HCT116 (cell line): ENCODE measurements at regions not wholly inside any gene's neighbourhood (a gene's known extent, or its start where the extent isn't known, plus 50 kb on each side); places are given as distances from the start of the nearest gene placed in this dataset.

Experiments
- ATAC-seq: fragments of 200-7000 bp; cut with Tn5 transposase; 2 replicates; pipeline ENCODE4 v1.9.1; 2020; ENCODE audit warnings: mild to moderate bottlenecking, moderate library complexity
- BruUV-seq: library from RNA; stranded (reverse); fragments of 400-500 nt; replicated peaks from 2 replicates; lab custom pipeline; 2021; lab: Mats Ljungman, UMichigan
- CTCF ChIA-PET: fragments of 300-600 bp; sonication (Branson Sonifier 250); formaldehyde crosslinking; loops from one replicate; lab custom pipeline; 2021; ENCODE audit warnings: antibody characterized with exemption; lab: Charles Lee
- POLR2A ChIA-PET: fragments of 300-600, 350-600 bp; sonication (Branson Sonifier 250); formaldehyde crosslinking; loops from one replicate; lab custom pipeline; 2021; ENCODE audit warnings: antibody characterized with exemption; lab: Charles Lee
- RAD21 ChIA-PET, 2 experiments: fragments of 300-600 bp; sonication (Branson Sonifier 250); formaldehyde crosslinking; loops; one replicate each; lab custom pipeline; 2023; ENCODE audit warnings: low total read pairs in 2 of 2; ENCODE audit not compliant: uncharacterized antibody in 2 of 2, unreplicated experiment in 2 of 2, low non-redundant PET in 1 of 2; lab: Charles Lee
- DNase-seq: peaks from one replicate; pipeline ENCODE4 v3.0.0-alpha.2; 2010; ENCODE audit warnings: low read depth, low spot score
- H2AFZ ChIP-seq: fragments of 200-600 bp; shearing (Covaris generic), sonication (generic); 2 replicates; pipeline ENCODE4 v1.6.1; 2017; ENCODE audit warnings: low read depth, mixed run types, mixed read lengths, antibody characterized with exemption, low read length; ENCODE audit not compliant: poor library complexity, severe bottlenecking
- H3K27ac ChIP-seq: 2 replicates; pipeline ENCODE4 v1.5.1; 2012; ENCODE audit warnings: low read depth, low read length
- H3K27me3 ChIP-seq: fragments of 200-600 bp; sonication (generic); 2 replicates; pipeline ENCODE4 v1.6.1; 2016; ENCODE audit warnings: mixed run types, low read length, mixed read lengths; ENCODE audit not compliant: insufficient read depth
- H3K36me3 ChIP-seq, 2 experiments: fragments of 200-500 bp in 1 of 2; fragments of 200-600 bp in 1 of 2; sonication (Bioruptor generic) in 1 of 2; sonication (generic) in 1 of 2; 2 replicates each; pipeline versions ENCODE4 v1.5.1 to v1.6.1; 2014 to 2016; ENCODE audit warnings: low read length in 2 of 2, inconsistent platforms in 1 of 2, mixed read lengths in 1 of 2, mixed run types in 1 of 2; ENCODE audit not compliant: insufficient read depth in 2 of 2, control insufficient read depth in 1 of 2
- H3K4me1 ChIP-seq, 2 experiments: fragments of 200-600 bp in 1 of 2; sonication (generic) in 1 of 2; 2 replicates each; pipeline versions ENCODE4 v1.5.1 to v1.6.1; 2012 to 2017; ENCODE audit warnings: low read length in 2 of 2, inconsistent platforms in 1 of 2, mild to moderate bottlenecking in 1 of 2, mixed read lengths in 1 of 2, mixed run types in 1 of 2, moderate library complexity in 1 of 2; ENCODE audit not compliant: insufficient read depth in 2 of 2, control insufficient read depth in 1 of 2
- H3K4me2 ChIP-seq: fragments of 200-600 bp; sonication (generic); 2 replicates; pipeline ENCODE4 v1.6.1; 2017; ENCODE audit warnings: mixed run types, low read length, mixed read lengths
- H3K4me3 ChIP-seq, 2 experiments: fragments of 200-600 bp in 1 of 2; sonication (generic) in 1 of 2; replicated peaks in 1 of 2; 2 replicates each; pipeline ENCODE4 v1.5.1; 2011 to 2016; ENCODE audit warnings: low read length in 2 of 2, control low read depth in 1 of 2, low read depth in 1 of 2, mild to moderate bottlenecking in 1 of 2, mixed read lengths in 1 of 2, mixed run types in 1 of 2
- H3K79me2 ChIP-seq: fragments of 200-600 bp; sonication (generic); 2 replicates; pipeline ENCODE4 v1.6.1; 2017; ENCODE audit warnings: mild to moderate bottlenecking, mixed run types, low read length, moderate library complexity, mixed read lengths; ENCODE audit not compliant: insufficient read depth
- H3K9ac ChIP-seq: fragments of 200-600 bp; sonication (generic); 2 replicates; pipeline ENCODE4 v1.6.1; 2016; ENCODE audit warnings: low read length, mixed read lengths
- H3K9me2 ChIP-seq: fragments of 200-600 bp; sonication (generic), shearing (Covaris generic); 2 replicates; pipeline ENCODE4 v1.6.1; 2017; ENCODE audit warnings: mixed run types, mild to moderate bottlenecking, moderate library complexity; ENCODE audit not compliant: insufficient read depth
- H3K9me3 ChIP-seq, 2 experiments: fragments of 200-500 bp in 1 of 2; fragments of 200-600 bp in 1 of 2; sonication (Bioruptor generic) in 1 of 2; sonication (generic) in 1 of 2; 2 replicates each; pipeline ENCODE4 v1.6.1; 2014 to 2017; ENCODE audit warnings: low read length in 2 of 2, mixed read lengths in 2 of 2, inconsistent platforms in 1 of 2, low read depth in 1 of 2, mild to moderate bottlenecking in 1 of 2, mixed run types in 1 of 2, moderate library complexity in 1 of 2; ENCODE audit not compliant: control insufficient read depth in 1 of 2, insufficient read depth in 1 of 2
- H4K20me1 ChIP-seq: fragments of 200-600 bp; sonication (generic), shearing (Covaris generic); 2 replicates; pipeline ENCODE4 v1.6.1; 2017; ENCODE audit warnings: mixed run types, mild to moderate bottlenecking, moderate library complexity; ENCODE audit not compliant: insufficient read depth
- ATF3 ChIP-seq: IDR thresholded peaks from 2 replicates; pipeline ENCODE4 v1.6.1; 2012
- CBX3 ChIP-seq: IDR thresholded peaks from 2 replicates; pipeline ENCODE4 v1.6.1; 2012; ENCODE audit warnings: low read depth
- CEBPB ChIP-seq: IDR thresholded peaks from 2 replicates; pipeline ENCODE4 v1.6.1; 2012; ENCODE audit warnings: low read depth
- CTCF ChIP-seq, 3 experiments: fragments of 200-600 bp in 1 of 3; sonication (generic) in 1 of 3; IDR thresholded peaks in 2 of 3; conservative IDR thresholded peaks in 1 of 3; 2 replicates each; pipeline ENCODE4 v1.5.1; 2012 to 2017; ENCODE audit warnings: low read depth in 2 of 3, low read length in 2 of 3, antibody characterized with exemption in 1 of 3, borderline replicate concordance in 1 of 3, control low read depth in 1 of 3, mild to moderate bottlenecking in 1 of 3, mixed read lengths in 1 of 3, mixed run types in 1 of 3, moderate library complexity in 1 of 3; ENCODE audit not compliant: insufficient read depth in 1 of 3
- EGR1 ChIP-seq: IDR thresholded peaks from 2 replicates; pipeline ENCODE4 v1.6.1; 2012; ENCODE audit warnings: low read depth
- ELF1 ChIP-seq: IDR thresholded peaks from 2 replicates; pipeline ENCODE4 v1.6.1; 2012; ENCODE audit warnings: low read depth, borderline replicate concordance
- EZH2 ChIP-seq: fragments of 200-600 bp; sonication (generic); IDR thresholded peaks from 2 replicates; pipeline ENCODE4 v1.6.1; 2017; ENCODE audit warnings: antibody characterized with exemption, mixed run types
- EZH2phosphoT487 ChIP-seq: fragments of 200-600 bp; IDR thresholded peaks from 2 replicates; pipeline ENCODE4 v1.6.1; 2018; ENCODE audit warnings: antibody characterized with exemption, borderline replicate concordance
- JUND ChIP-seq: IDR thresholded peaks from 2 replicates; pipeline ENCODE4 v1.6.1; 2012
- POLR2A ChIP-seq: IDR thresholded peaks from 2 replicates; pipeline ENCODE4 v1.7.0; 2011; ENCODE audit warnings: borderline replicate concordance; ENCODE audit not compliant: insufficient read depth, insufficient read length; ENCODE audit errors: extremely low read depth
- POLR2AphosphoS5 ChIP-seq: IDR thresholded peaks from 2 replicates; pipeline ENCODE4 v1.6.1; 2011; ENCODE audit warnings: mild to moderate bottlenecking, low read depth, low read length, moderate library complexity
- SIN3A ChIP-seq: IDR thresholded peaks from 2 replicates; pipeline ENCODE4 v1.6.1; 2012; ENCODE audit warnings: low read depth
- SP1 ChIP-seq: IDR thresholded peaks from 2 replicates; pipeline ENCODE4 v1.6.1; 2012; ENCODE audit warnings: low read depth
- YY1 ChIP-seq: IDR thresholded peaks from 2 replicates; pipeline ENCODE4 v1.6.1; 2011; ENCODE audit warnings: low read length, low read depth, moderate library complexity, mild to moderate bottlenecking; ENCODE audit not compliant: insufficient replicate concordance; ENCODE audit errors: extremely low read depth
- ZBTB33 ChIP-seq: IDR thresholded peaks from 2 replicates; pipeline ENCODE4 v1.6.1; 2011; ENCODE audit warnings: mild to moderate bottlenecking, low read length, moderate library complexity; ENCODE audit not compliant: insufficient replicate concordance; ENCODE audit errors: extremely low read depth
- ZNF274 ChIP-seq: fragments of 200-500 bp; sonication (Bioruptor generic); IDR thresholded peaks from 2 replicates; pipeline ENCODE4 v1.6.1; 2014; ENCODE audit warnings: mild to moderate bottlenecking, low read depth, low read length, inconsistent platforms
- intact Hi-C: fragments of 100-400 bp; cut with micrococcal nuclease; formaldehyde crosslinking; loops from 2 replicates; pipeline ENCODE4 v1.10.0; 2022

GRCh38 chr3:73926360-73927202 lies 301.8 kb upstream of the PDZRN3 start:
- Histone ChIP-seq H3K27me3 (no peaks in the 10 kb centered on the region), H3K9ac (no peak overlapping the region), H3K9me3 (peaks cover 6 to 28% of the 10 kb centered on the region in 2 experiments; a peak in 2 of 4 replicates), H3K36me3 (no peaks in the 10 kb centered on the region), H3K27ac (no peak overlapping the region), H3K4me3 (no peak overlapping the region), H3K79me2 (no peaks in the 10 kb centered on the region), H3K4me2 (no peak overlapping the region), H4K20me1 (no peaks in the 10 kb centered on the region), H2AFZ (no peak overlapping the region), H3K9me2 (no peaks in the 10 kb centered on the region), H3K4me1 (no peaks in the 10 kb centered on the region)
- intact Hi-C loops, result no loop called here
- CTCF ChIA-PET, result no interaction called here
- POLR2A ChIA-PET, result no interaction called here
- DNase-seq (no peak), ATAC-seq (no peak)
- TF ChIP-seq YY1, result no peak
- no peak for TF ChIP-seq ZBTB33
- TF ChIP-seq POLR2AphosphoS5, result no peak
- TF ChIP-seq CBX3, result no peak
- no peak for TF ChIP-seq SIN3A
- no peak for TF ChIP-seq POLR2A
- TF ChIP-seq JUND, result no peak
- no peak for TF ChIP-seq EZH2
- TF ChIP-seq ATF3, result no peak
- no peak for TF ChIP-seq SP1
- no peak for TF ChIP-seq ELF1
- no peak for TF ChIP-seq EZH2phosphoT487
- TF ChIP-seq EGR1, result no peak
- no peak for TF ChIP-seq CEBPB
- no peak for TF ChIP-seq ZNF274
- no peak for TF ChIP-seq CTCF (IDR thresholded peaks at IDR 0.05 in 2 of 3, conservative IDR thresholded peaks at IDR 0.05 in 1 of 3; ENCODE audit: borderline replicate concordance in 1 of 3, insufficient read depth in 1 of 3, low read depth in 2 of 3, low read length in 2 of 3)
- BruUV-seq, result no TSS peak
- RAD21 ChIA-PET, result no interaction called here
